ENCODE measurements at regions not wholly inside any gene's neighbourhood (a gene's known extent, or its start where the extent isn't known, plus 50 kb on each side); places are given as distances from the start of the nearest gene placed in this dataset.

DNA sequence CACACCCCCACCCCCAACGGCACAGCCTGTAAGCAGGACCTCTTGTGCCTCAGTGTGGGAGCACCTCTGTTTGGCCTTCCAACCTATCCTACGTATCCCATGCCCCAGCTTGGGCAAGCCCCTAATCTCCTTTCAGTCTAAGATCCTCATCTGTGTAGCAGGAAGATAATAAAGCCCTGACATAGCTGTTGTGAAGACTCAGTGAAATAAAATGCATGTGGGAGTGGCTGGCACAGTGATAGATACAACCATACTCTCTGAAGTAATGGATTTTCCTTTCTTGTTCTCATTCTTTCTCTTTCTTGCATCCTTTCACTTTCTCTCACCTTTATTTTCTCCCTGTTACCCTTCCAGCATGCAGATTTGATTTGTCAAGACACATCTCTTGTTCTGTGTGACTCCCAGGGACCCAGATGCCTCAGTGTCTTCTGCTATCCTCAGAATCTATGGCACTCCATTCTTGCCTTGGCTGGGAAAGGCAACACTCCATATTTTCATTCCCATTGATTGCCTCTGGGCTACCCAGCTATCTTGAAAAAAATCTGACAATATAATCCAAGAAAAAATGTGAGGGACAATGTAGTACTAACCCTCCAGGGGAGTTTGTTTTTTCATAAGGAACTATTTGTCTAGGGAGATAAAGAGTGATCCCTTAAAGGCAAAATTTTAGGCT lies 207.2 kb upstream of the SETBP1 start:
- TF ChIP-seq, protein P1, sequence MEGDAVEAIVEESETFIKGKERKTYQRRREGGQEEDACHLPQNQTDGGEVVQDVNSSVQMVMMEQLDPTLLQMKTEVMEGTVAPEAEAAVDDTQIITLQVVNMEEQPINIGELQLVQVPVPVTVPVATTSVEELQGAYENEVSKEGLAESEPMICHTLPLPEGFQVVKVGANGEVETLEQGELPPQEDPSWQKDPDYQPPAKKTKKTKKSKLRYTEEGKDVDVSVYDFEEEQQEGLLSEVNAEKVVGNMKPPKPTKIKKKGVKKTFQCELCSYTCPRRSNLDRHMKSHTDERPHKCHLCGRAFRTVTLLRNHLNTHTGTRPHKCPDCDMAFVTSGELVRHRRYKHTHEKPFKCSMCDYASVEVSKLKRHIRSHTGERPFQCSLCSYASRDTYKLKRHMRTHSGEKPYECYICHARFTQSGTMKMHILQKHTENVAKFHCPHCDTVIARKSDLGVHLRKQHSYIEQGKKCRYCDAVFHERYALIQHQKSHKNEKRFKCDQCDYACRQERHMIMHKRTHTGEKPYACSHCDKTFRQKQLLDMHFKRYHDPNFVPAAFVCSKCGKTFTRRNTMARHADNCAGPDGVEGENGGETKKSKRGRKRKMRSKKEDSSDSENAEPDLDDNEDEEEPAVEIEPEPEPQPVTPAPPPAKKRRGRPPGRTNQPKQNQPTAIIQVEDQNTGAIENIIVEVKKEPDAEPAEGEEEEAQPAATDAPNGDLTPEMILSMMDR (tag by site-specific recombination; IDR thresholded peaks at IDR 0.05), result no peak
- TF ChIP-seq ZFP3 (tag by site-specific recombination; IDR thresholded peaks at IDR 0.05; ENCODE audit: low read depth), result no peak
- TF ChIP-seq YY1 (tag by site-specific recombination; IDR thresholded peaks at IDR 0.05), result no peak
- no peak for TF ChIP-seq TRIM28 (IDR thresholded peaks at IDR 0.05; ENCODE audit: borderline replicate concordance, low read length)
- no peak for TF ChIP-seq HOXA7 (CRISPR knock-in tag; IDR thresholded peaks at IDR 0.05; ENCODE audit: borderline replicate concordance)
- TF ChIP-seq ZNF768 (tag by site-specific recombination; IDR thresholded peaks at IDR 0.05), result no peak
- no peak for TF ChIP-seq HOXD13 (CRISPR knock-in tag; IDR thresholded peaks at IDR 0.05; ENCODE audit: borderline replicate concordance)
- no peak for TF ChIP-seq ZNF658 (tag by site-specific recombination; IDR thresholded peaks at IDR 0.05)
- no peak for TF ChIP-seq ZNF239 (tag by site-specific recombination; IDR thresholded peaks at IDR 0.05)
- no peak for TF ChIP-seq ZNF426 (tag by site-specific recombination; IDR thresholded peaks at IDR 0.05)
- no peak for TF ChIP-seq ZFP37 (tag by site-specific recombination; IDR thresholded peaks at IDR 0.05)
- no peak for TF ChIP-seq ZNF701 (tag by site-specific recombination; IDR thresholded peaks at IDR 0.05)
- no peak for TF ChIP-seq ZBTB8A (tag by site-specific recombination; IDR thresholded peaks at IDR 0.05)
- no peak for TF ChIP-seq ZNF501 (tag by site-specific recombination; IDR thresholded peaks at IDR 0.05)

Data from HEK293 (cell line).